PC-3 (cell line): ENCODE measurements at regions not wholly inside any gene's neighbourhood (a gene's known extent, or its start where the extent isn't known, plus 50 kb on each side); places are given as distances from the start of the nearest gene placed in this dataset.

Experiments
- ATAC-seq: fragments of 200-7000 bp; cut with Tn5 transposase; 2 replicates; pipeline ENCODE4 v1.9.1; 2020; ENCODE audit warnings: mild to moderate bottlenecking, moderate library complexity
- BruUV-seq: library from RNA; stranded (reverse); fragments of 400-500 nt; replicated peaks from 2 replicates; lab custom pipeline; 2021; lab: Mats Ljungman, UMichigan
- CTCF ChIA-PET: fragments of 300-600 bp; sonication (Branson Sonifier 250); formaldehyde crosslinking; loops from one replicate; lab custom pipeline; 2022; ENCODE audit warnings: antibody characterized with exemption; lab: Charles Lee
- POLR2A ChIA-PET: fragments of 300-600 bp; sonication (Branson Sonifier 250); formaldehyde crosslinking; loops from one replicate; lab custom pipeline; 2022; ENCODE audit warnings: antibody characterized with exemption; ENCODE audit not compliant: unreplicated experiment; lab: Charles Lee
- DNase-seq: peaks from one replicate; pipeline ENCODE4 v3.0.0-alpha.2; 2015
- H2AFZ ChIP-seq: fragments of 300-600 bp; sonication (generic); 2 replicates; pipeline ENCODE4 v1.6.0; 2016; ENCODE audit warnings: antibody characterized with exemption, low read length
- H3F3A ChIP-seq: fragments of 300-600 bp; sonication (generic); one replicate; pipeline ENCODE4 v1.6.0; 2017; ENCODE audit warnings: antibody characterized with exemption, low read length, control low read depth, mild to moderate bottlenecking; ENCODE audit not compliant: unreplicated experiment
- H3K27ac ChIP-seq: fragments of 300-600 bp; sonication (generic); 2 replicates; pipeline ENCODE4 v1.5.1; 2016; ENCODE audit warnings: mild to moderate bottlenecking, low read length
- H3K27me3 ChIP-seq: fragments of 300-600 bp; sonication (generic); 2 replicates; pipeline ENCODE4 v1.6.1; 2016; ENCODE audit warnings: low read length, mixed read lengths
- H3K36me3 ChIP-seq: fragments of 300-600 bp; sonication (generic); 2 replicates; pipeline ENCODE4 v1.6.1; 2016; ENCODE audit warnings: low read depth, mixed run types, low read length, mixed read lengths
- H3K4me1 ChIP-seq: fragments of 300-600 bp; sonication (generic); 2 replicates; pipeline ENCODE4 v1.5.1; 2016; ENCODE audit warnings: low read length; ENCODE audit not compliant: insufficient read depth
- H3K4me2 ChIP-seq: fragments of 300-600 bp; sonication (generic); 2 replicates; pipeline ENCODE4 v1.6.0; 2016; ENCODE audit warnings: low read length
- H3K4me3 ChIP-seq: fragments of 300-600 bp; sonication (generic); 2 replicates; pipeline ENCODE4 v1.5.1; 2016; ENCODE audit warnings: mild to moderate bottlenecking, low read length, mixed read lengths
- H3K79me2 ChIP-seq: fragments of 300-600 bp; sonication (generic); 2 replicates; pipeline ENCODE4 v1.6.1; 2017; ENCODE audit warnings: low read length, mixed read lengths
- H3K9ac ChIP-seq: fragments of 300-600 bp; sonication (generic); 2 replicates; pipeline ENCODE4 v1.6.0; 2016; ENCODE audit warnings: mild to moderate bottlenecking, low read length
- H3K9me2 ChIP-seq: fragments of 300-600 bp; sonication (generic); replicated peaks from 2 replicates; pipeline ENCODE4 v1.6.1; 2016; ENCODE audit warnings: mixed run types, low read length, mixed read lengths
- H3K9me3 ChIP-seq: fragments of 300-600 bp; sonication (generic); 2 replicates; pipeline ENCODE4 v1.6.1; 2016; ENCODE audit warnings: low read length, mixed read lengths
- H4K20me1 ChIP-seq: fragments of 300-600 bp; sonication (generic); 2 replicates; pipeline ENCODE4 v1.6.1; 2016; ENCODE audit warnings: low read length, mixed read lengths
- CTCF ChIP-seq: fragments of 300-600 bp; sonication (generic); conservative IDR thresholded peaks from 2 replicates; pipeline ENCODE4 v1.5.1; 2017; ENCODE audit warnings: antibody characterized with exemption, low read depth, mild to moderate bottlenecking, low read length
- EZH2 ChIP-seq: fragments of 300-600 bp; sonication (generic); IDR thresholded peaks from one replicate; pipeline ENCODE4 v1.6.1; 2017; ENCODE audit warnings: antibody characterized with exemption, mild to moderate bottlenecking, low read length; ENCODE audit not compliant: unreplicated experiment
- EZH2phosphoT487 ChIP-seq: fragments of 300-600 bp; sonication (generic); IDR thresholded peaks from 2 replicates; pipeline ENCODE4 v1.6.1; 2018; ENCODE audit warnings: mild to moderate bottlenecking, antibody characterized with exemption, low read length, borderline replicate concordance
- intact Hi-C: fragments of 100-400 bp; cut with micrococcal nuclease; formaldehyde crosslinking; loops from 2 replicates; pipeline ENCODE4 v1.9.0; 2023

- no peaks in the 10 kb centered on the region for H3K9me2 ChIP-seq
- TF ChIP-seq CTCF, result no peak
- TF ChIP-seq EZH2, result no peak
- TF ChIP-seq EZH2phosphoT487, result no peak
- no peaks in the 10 kb centered on the region for H3F3A ChIP-seq
- no TSS peak for BruUV-seq
- CTCF ChIA-PET, result interaction anchor here (0.6 kb wide), 1 partner anchor 125 kb away, joined by 3 read pairs; no protein-coding TSS in a partner anchor
- no peaks in the 10 kb centered on the region for H3K27me3 ChIP-seq
- no peak overlapping the region for H3K9ac ChIP-seq
- H3K36me3 ChIP-seq, result no peaks in the 10 kb centered on the region
- no peaks in the 10 kb centered on the region for H4K20me1 ChIP-seq
- H2AFZ ChIP-seq, result no peak overlapping the region
- no peak overlapping the region for H3K27ac ChIP-seq
- intact Hi-C loops, result loop anchor here (10.0 kb wide), 1 partner anchor 766 kb away; no protein-coding TSS in a partner anchor
- no peak overlapping the region for H3K4me2 ChIP-seq
- no peak for ATAC-seq
- POLR2A ChIA-PET, result interaction anchor here (0.7 kb wide), 1 partner anchor 522 kb away, joined by 6 read pairs; no protein-coding TSS in a partner anchor
- H3K4me1 ChIP-seq, result peaks cover 12% of the 10 kb centered on the region
- H3K79me2 ChIP-seq, result peaks cover 10% of the 10 kb centered on the region
- no peak for DNase-seq
- no peaks in the 10 kb centered on the region for H3K9me3 ChIP-seq
- H3K4me3 ChIP-seq, result no peak overlapping the region
Observed at GRCh38 chr1:238489006-238489405, 598.3 kb upstream of the ZP4 start.

- TF ChIP-seq EZH2phosphoT487 (no peak), EZH2 (no peak), CTCF (no peak)
- H3K79me2 ChIP-seq, result peaks cover 16% of the 10 kb centered on the region
- no peaks in the 10 kb centered on the region for H3F3A ChIP-seq
- H3K9ac ChIP-seq, result no peak overlapping the region
- no peaks in the 10 kb centered on the region for H3K9me3 ChIP-seq
- H3K4me2 ChIP-seq, result no peak overlapping the region
- H3K4me1 ChIP-seq, result peaks cover 16% of the 10 kb centered on the region
- H3K36me3 ChIP-seq, result no peaks in the 10 kb centered on the region
- H4K20me1 ChIP-seq, result no peaks in the 10 kb centered on the region
- DNase-seq (no peak), ATAC-seq (no peak)
- H3K9me2 ChIP-seq, result no peaks in the 10 kb centered on the region
- no peak overlapping the region for H3K4me3 ChIP-seq
- ChIA-PET CTCF (no interaction called here), POLR2A (interaction anchor here (0.7 kb wide), 1 partner anchor 522 kb away, joined by 6 read pairs; no protein-coding TSS in a partner anchor)
- intact Hi-C loops, result loop anchor here (10.0 kb wide), 1 partner anchor 766 kb away; no protein-coding TSS in a partner anchor
- no peak overlapping the region for H3K27ac ChIP-seq
- no TSS peak for BruUV-seq
- H3K27me3 ChIP-seq, result no peaks in the 10 kb centered on the region
- no peak overlapping the region for H2AFZ ChIP-seq
Observed at GRCh38 chr1:238488401-238488800, 597.7 kb upstream of the ZP4 start.

GRCh38 chr1:238487931-238488330 lies 597.2 kb upstream of the ZP4 start:
- H3K9ac ChIP-seq, result no peak overlapping the region

More at GRCh38 chr1:238487931-238488330, 597.2 kb upstream of the ZP4 start:
- ATAC-seq (no peak), DNase-seq (no peak)
- H3K9me3 ChIP-seq, result no peaks in the 10 kb centered on the region
- intact Hi-C loops, result loop anchor here (10.0 kb wide), 1 partner anchor 767 kb away; no protein-coding TSS in a partner anchor
- no peaks in the 10 kb centered on the region for H3F3A ChIP-seq
- ChIA-PET CTCF (no interaction called here), POLR2A (no interaction called here)
- no peaks in the 10 kb centered on the region for H3K9me2 ChIP-seq
- no peaks in the 10 kb centered on the region for H4K20me1 ChIP-seq
- no peaks in the 10 kb centered on the region for H3K36me3 ChIP-seq
- no peak overlapping the region for H3K4me2 ChIP-seq
- TF ChIP-seq EZH2phosphoT487 (no peak), CTCF (no peak), EZH2 (no peak)
- no peak overlapping the region for H3K27ac ChIP-seq
- peaks cover 16% of the 10 kb centered on the region for H3K4me1 ChIP-seq
- no peak overlapping the region for H2AFZ ChIP-seq
- BruUV-seq, result no TSS peak
- peaks cover 21% of the 10 kb centered on the region for H3K79me2 ChIP-seq
- H3K4me3 ChIP-seq, result no peak overlapping the region
- H3K27me3 ChIP-seq, result no peaks in the 10 kb centered on the region
